ENCODE measurements at regions not wholly inside any gene's neighbourhood (a gene's known extent, or its start where the extent isn't known, plus 50 kb on each side); places are given as distances from the start of the nearest gene placed in this dataset.
"Not testable (repeated sequence)": the region's sequence is repeated elsewhere in the genome, so short reads cannot be mapped to it uniquely, and the experiment has no call there.

DNA sequence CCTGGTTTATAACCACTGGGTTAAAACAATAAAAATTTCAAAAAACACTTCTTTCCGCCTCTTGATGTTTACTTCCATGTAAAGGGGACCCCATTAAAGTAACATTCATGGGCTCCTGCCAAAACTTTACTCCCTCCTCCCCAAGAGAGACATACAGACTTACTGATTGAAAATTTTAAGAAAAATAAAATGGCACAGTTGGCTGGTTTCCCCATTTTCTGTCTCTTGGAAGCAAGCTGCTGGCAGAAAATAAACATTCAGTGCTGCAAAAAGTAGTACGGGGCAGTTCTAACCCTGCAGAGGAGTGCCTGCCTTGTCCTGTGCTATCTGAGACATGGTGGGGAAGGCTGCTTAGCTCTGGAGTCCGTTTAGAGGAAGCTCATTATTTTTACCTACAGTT is 187.3 kb upstream of the INTU start:
- no peak for DNase-seq (ENCODE audit: extremely low read depth in 1 of 11, low read depth in 9 of 11, low spot score in 4 of 11)

DNA sequence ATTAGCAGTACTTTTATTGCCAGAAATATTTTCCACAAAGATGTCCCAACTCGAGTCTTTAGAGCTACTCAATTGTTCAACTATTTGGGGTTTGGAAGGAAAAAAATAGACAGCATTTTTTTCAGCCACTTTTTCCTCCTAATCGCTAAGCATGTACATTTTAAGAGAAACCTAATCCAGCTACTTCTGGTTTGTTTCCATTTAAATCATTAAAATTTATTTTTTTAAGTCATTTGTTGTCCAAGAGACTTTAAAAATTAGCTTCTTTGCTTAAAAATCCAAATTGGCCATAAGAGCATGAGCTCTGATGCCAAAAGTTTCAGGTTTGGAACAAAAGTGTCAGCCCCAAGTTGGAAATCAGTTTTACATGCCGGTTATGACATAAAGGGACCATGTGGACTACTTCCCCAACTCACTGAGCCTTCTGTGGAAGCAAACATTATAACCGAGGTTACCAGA is 186.3 kb upstream of the INTU start:
- peak in 4 of 11 donors; percentile 15 to 38 (median 27) for DNase-seq (ENCODE audit: extremely low read depth in 1 of 11, low read depth in 9 of 11, low spot score in 4 of 11)

DNA sequence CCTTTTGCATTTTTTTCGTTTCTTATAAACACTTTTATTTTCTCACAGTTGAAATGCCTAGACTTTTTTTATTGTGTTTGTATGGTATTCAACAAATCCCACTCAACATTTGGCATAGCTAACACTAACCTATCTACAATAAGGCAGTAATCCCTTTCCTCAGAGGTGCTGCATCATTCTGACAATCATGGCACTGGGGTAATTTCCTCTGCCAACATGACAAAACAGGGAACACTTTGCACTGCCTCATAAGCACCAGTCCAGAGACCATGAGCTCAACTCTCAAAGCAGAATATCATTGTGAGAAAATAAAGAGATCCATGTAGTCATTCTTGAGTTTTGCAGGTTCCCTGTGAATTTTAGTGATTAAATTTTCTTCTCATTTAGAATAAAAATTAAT is 183.8 kb upstream of the INTU start:
- no peak for DNase-seq (ENCODE audit: extremely low read depth in 1 of 11, low read depth in 9 of 11, low spot score in 4 of 11)

DNA sequence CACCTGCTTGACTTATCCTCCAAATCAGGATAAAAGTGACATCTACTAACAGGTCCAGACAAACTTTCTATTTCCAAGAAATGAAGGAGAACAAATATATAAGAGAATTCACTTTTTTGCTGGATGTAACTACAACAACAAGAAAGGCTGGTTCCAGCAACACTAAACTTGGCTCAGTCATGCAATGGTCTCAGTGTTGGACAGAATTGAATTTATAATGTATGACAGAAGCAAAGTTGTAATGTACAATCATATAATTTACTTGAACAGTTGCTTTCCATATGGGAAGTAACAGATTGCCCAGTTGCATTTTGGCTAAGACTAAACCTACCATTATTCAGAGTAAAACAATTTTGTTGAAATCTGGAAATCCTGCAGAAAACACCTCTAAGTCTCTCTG is 183.3 kb upstream of the INTU start:
- DNase-seq (ENCODE audit: extremely low read depth in 1 of 11, low read depth in 9 of 11, low spot score in 4 of 11): no peak

DNA sequence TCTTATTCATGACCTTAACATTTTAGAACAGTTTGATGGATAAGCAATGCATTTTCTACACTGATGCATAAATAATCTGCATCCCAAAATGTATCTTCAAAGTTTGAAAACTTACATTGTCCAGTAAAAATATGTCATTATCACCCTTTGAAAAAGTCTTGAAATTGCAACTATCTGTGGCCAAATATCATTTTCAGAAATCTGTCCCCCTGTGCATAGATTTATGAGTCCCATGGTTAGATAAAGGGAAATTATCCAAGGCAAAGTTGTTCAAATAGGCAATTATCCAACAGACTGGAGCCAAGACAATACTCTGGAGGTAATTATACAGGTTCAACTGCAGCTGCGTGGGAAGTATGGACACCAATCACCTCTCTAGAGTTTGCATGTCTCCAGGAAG is 182.5 kb upstream of the INTU start:
- DNase-seq (ENCODE audit: extremely low read depth in 1 of 11, low read depth in 9 of 11, low spot score in 4 of 11): no peak

DNA sequence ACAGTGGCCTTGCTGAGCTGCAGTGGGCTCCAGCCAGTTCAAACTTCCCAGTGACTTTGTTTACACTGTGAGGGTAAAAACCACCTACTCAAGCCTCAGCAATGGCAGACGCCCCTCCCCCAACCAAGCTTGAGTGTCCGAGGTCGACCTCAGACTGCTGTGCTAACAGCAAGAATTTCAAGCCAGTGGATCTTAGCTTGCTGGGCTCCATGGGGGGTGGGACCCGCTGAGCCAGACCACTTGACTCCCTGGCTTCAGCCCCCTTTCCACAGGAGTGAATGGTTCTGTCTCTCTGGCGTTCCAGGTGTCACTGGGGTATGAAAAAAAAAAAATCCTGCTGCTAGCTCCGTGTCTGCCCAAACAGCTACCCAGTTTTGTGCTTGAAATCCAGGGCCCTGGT is 168.9 kb upstream of the INTU start:
- DNase-seq (ENCODE audit: extremely low read depth in 1 of 11, low read depth in 9 of 11, low spot score in 4 of 11): no peak

DNA sequence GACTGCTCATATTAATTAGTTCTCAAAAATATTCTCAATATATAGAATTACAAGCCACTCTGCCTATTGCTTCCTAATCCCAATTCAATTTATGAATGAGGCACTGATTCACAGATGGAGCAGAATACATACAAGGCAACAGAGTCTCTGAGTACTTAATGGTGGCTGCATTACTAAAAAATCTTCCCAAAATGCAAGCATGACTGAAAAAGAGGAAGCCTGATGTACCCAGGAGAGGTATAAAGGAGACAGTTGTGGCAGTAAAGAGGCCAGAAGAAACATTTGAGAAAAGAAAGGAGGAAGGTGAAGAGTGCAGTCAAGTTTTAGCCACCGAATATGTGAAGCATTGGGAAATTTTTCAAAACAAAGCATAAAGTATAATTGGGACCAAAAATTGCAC is 163.2 kb upstream of the INTU start:
- no peak for DNase-seq (ENCODE audit: extremely low read depth in 1 of 11, low read depth in 9 of 11, low spot score in 4 of 11)

DNA sequence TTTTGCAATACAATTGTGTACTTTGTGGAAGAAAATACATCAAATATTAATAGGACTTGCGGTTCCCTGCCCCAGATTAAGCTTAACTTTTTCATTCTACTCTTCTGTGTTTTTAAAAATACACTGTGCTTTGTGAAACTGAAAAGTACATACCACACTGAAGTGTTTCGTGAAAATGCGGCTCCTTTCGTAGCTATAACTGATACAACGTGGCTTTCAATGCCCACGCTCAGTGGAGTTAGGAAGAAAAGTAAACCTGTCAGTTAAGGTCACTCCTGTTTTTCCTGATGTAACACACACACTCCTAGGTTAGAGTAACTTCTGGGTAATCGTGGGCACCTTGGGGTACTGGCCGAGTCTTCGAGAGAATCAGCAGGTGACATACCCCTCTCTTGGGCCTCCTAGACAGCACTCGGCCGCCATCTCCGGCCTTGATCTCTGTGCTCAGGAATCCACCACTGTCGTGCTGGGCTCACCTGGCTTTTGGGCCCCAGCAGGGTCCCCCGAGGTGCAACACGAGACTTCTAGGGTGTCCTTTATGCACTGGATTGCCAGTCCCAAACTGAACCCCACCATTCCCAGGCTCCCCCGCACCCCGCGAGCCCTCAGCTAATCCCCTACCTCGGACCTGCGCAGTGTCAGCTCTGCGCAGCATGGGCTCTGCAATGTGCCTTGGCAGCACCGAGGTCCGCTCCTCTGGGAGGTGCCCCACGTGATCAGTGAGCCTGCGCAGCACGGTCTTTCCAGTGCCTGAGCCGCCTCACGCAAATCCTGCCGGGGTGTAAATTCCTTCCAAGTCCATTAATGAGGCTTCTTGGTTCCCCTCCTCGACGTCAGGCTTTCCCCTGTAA is 162.6 kb upstream of the INTU start:
- no peak for DNase-seq (ENCODE audit: extremely low read depth in 1 of 11, low read depth in 9 of 11, low spot score in 4 of 11)

DNA sequence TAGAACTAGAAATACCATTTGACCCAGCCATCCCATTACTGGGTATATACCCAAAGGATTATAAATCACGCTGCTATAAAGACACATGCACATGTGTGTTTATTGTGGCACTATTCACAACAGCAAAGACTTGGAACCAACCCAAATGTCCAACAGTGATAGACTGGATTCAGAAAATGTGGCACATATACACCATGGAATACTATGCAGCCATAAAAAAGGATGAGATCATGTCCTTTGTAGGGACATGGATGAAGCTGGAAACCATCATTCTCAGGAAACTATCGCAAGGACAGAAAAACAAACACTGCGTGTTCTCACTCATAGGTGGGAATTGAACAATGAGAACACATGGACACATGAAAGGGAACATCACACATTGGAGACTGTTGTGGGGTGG is 154.5 kb upstream of the INTU start:
- DNase-seq (ENCODE audit: extremely low read depth in 1 of 11, low read depth in 9 of 11, low spot score in 4 of 11): not testable (repeated sequence)

DNA sequence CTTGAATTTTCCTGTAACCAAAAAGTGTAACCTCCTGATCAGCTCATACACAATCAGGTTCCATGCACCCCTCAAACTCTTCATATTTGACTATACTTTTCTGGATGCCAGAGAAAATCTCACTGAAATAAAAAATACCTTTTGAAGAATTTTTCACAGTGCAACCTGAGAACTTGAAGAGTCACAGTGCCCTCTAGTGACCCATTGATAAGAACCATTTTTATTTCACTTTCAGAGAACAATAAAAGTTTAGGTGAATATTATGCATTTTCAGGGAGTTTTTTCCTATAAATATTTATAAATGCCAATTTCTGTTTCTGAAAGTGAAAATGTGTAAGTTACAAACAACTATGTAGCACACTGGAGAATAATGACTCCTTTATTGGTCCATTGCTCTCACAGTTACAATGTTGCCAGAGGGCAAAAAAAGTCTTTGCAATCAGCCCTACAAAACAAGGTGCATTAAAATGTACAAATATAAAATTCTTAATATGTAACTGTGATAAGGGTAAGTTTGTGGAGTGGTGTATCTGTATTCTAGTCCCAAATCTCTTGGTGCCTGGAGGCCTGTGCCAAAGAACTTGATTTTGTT is 153.6 kb upstream of the INTU start:
- peak; percentile 17 to 57 (median 40) for DNase-seq (ENCODE audit: extremely low read depth in 1 of 11, low read depth in 9 of 11, low spot score in 4 of 11)

DNA sequence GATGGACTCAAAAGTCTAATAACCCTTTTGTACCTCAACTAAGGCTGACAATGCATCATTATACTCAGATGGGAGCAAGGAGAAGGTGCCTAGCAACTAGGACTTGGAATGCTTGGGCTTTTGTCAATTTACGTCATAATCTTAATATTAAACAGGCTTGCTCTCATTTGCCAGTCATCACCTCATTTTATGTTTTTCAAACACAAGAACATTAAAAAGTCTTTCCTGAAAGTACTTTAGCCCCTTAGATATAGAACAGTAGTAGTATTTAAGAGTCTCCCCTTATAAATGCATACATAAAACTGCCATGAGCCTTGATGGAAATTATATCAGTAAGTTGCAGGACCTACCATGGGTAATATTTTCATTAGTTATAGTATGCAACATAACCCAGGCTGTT is 150.7 kb upstream of the INTU start:
- DNase-seq (ENCODE audit: extremely low read depth in 1 of 11, low read depth in 9 of 11, low spot score in 4 of 11): no peak

DNA sequence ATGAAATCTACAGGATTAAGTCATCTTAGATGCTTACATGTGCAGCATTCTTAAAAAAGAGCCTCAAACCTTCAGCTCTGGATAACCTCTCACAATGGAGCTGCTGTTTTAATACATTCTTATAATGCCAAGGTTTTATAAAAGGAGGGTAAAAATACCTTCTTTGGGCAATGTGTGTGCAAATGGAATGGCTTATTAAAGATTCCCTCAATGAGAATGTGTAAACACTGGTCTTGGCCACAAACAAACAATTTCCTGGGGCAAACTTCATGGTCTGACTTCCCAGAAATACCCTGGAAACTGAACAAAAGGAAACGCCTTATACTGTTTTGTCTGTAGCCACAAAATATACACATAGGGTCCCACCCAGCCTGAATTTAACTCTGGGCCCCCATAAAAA is 148.6 kb upstream of the INTU start:
- no peak for DNase-seq (ENCODE audit: extremely low read depth in 1 of 11, low read depth in 9 of 11, low spot score in 4 of 11)

DNA sequence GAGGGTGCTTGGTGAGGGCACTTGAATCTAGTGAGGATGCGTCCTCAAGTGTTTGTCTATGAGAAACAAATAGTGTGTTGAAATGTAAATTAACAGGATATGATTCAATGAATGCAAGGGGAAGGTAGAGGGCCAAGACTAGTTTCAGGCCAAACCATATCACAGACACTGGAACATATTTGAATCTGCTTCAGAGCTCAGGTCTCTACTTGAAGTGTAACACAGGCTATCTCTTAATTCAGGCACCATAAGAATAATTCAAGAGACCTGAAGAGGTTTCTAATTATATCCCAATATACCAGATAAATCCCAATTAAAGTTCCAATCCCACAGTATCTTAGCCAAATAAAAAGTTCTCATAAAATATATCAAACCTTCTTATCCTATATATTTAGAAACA is 146.5 kb upstream of the INTU start:
- no peak for DNase-seq (ENCODE audit: extremely low read depth in 1 of 11, low read depth in 9 of 11, low spot score in 4 of 11)

DNA sequence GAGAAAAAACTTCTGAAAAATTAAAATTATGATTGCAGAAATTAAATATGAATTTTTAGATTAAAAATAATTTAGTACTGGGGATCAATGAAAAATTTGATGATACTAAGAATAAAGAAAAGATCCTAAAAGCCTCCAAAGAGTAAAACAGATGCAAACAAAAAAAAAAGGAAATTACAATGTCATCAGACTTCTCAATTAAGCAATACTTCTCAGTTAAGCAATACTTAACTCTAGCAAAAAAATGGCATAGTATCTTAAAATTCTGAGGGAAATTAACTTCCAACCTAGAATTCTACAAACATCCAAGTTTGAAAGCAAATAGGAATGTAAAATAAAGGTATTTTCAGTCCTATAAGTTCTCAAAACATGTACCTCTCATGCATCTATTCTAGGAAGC is 141.2 kb upstream of the INTU start:
- no peak for DNase-seq (ENCODE audit: extremely low read depth in 1 of 11, low read depth in 9 of 11, low spot score in 4 of 11)

DNA sequence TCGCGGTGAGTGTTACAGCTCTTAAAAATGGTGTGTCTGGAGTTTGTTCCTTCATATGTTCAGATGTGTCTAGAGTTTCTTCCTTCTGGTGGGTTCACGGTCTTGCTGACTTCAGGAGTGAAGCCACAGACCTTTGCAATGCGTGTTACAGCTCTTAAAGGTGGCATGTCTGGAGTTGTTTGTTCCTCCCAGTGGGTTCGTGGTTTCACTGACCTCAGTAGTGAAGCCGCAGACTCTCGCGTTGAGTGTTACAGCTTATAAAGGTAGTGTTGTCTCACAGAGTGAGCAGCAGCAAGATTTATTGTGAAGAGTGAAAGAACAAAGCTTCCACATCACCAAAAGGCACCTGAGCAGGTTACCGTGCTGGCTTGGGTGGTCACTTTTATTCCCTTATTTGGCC is 135.9 kb upstream of the INTU start:
- not testable (repeated sequence) for DNase-seq (ENCODE audit: extremely low read depth in 1 of 11, low read depth in 9 of 11, low spot score in 4 of 11)

DNA sequence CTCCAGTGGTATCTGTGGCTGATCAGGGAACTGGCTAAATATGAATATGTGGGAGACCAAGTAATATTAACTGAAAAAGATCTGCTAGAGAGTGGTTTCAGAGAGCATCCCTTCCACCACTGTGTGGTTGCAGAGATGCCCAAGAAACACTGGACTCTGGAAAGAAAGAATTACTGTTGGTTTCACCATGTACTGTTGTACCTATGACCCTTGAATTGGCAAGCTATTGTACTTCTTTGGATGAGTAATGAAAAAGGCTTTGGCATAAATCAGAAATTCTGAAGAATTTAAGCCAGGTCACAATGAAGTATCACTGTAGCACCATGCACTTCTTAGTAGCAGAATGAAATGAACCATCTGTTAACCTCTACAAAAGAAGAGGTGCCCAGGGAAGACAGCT is 134.4 kb upstream of the INTU start:
- no peak for DNase-seq (ENCODE audit: extremely low read depth in 1 of 11, low read depth in 9 of 11, low spot score in 4 of 11)

DNA sequence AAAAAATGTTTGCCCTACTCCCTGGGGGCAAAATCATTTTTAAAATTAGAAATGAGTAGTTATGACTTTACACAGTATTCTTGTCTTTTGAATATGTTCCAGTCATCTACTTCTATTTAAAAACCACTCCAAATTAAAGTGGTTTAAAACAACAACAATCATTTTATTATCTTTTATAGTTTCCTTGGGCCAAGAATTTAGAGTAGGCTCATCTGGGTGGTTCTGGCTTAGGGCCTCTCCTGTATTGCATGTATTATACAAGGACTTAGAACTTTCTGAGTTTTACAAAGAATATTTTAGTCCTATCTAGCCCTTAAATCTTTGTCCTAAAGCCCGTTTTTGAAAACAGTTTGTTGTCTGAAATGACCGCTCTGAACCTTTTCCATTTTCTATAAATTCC is 132.5 kb upstream of the INTU start:
- DNase-seq (ENCODE audit: extremely low read depth in 1 of 11, low read depth in 9 of 11, low spot score in 4 of 11): no peak

DNA sequence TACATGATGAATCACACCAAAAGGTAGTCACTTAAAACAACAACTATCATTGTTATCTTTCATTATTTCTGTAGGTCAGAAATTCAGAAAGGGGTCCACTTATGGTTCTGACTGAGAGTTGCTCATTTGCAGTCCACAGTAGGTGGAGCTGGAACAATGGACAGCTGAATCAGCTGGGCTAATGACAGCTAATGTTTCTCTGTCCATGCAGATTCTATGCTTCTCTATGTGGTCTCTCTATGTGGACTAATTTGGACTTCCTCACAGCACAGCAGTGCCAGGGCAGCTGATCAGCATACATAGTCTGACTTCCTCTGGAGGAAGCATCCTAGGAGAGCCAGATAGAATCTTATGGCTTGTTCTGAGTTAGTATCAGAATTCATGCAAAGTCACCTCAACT is 131.7 kb upstream of the INTU start:
- no peak for DNase-seq (ENCODE audit: extremely low read depth in 1 of 11, low read depth in 9 of 11, low spot score in 4 of 11)

DNA sequence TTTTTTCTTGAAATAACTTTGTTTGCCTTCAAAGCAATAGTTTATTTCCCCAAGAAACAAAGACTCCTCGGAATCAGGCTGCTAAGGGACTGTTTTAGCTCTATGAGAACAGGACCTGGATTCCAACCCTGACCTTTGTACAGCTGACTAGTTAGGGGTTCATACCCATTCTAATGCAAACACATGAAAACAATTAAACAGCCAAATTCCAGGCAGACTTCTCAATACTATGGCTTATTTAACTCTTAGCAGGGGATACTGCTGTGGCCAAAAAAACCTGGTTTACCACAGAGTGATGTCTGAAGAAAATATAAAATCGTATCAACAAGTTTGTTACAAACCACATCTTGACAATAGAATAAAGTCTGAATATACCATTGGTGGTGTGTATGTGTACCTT is 129.6 kb upstream of the INTU start:
- no peak for DNase-seq (ENCODE audit: extremely low read depth in 1 of 11, low read depth in 9 of 11, low spot score in 4 of 11)

DNA sequence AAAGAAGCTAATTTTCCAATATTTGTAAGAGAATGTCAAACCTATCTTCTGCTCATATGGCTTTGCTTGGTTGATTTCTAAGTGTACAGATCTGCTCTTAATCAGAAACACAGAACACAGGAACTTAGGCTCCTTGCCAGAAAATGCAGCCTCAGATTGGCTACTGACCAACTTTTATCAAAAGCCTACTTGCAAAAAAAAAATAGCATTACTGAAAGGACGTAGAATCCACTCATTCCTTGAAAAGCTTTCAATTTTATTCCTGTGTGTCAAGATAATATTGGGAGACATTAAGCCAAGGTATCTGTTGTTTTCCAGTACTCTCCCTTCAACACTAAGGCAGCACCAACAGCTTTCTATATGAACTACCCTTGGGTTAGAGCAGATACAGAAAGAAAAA is 127.6 kb upstream of the INTU start:
- peak in 10 of 11 donors; percentile 18 to 52 (median 36) for DNase-seq (ENCODE audit: extremely low read depth in 1 of 11, low read depth in 9 of 11, low spot score in 4 of 11)

DNA sequence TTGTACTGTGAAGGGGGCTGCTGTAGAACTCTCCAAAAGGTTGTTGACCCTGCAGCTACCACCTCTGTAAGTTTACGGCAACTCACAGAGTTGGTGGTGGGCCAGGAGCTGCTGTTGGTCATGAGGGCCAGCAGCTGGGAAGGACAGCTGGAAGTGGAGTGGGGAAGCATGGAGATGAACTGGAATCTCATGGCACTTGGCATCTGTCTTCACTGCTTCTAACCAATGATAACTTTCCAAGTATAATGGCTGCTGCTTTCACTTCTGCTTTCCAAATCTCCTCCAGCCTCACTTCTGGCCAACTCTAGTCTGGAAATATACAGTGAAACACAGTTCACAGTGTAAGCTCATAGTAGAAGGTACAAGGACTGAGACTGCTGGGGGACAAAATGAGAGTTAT is 126.5 kb upstream of the INTU start:
- DNase-seq (ENCODE audit: extremely low read depth in 1 of 11, low read depth in 9 of 11, low spot score in 4 of 11): no peak

All from renal cortex interstitium (tissue), 11 donors.